GM18502 (cell line): ENCODE measurements at regions not wholly inside any gene's neighbourhood (a gene's known extent, or its start where the extent isn't known, plus 50 kb on each side); places are given as distances from the start of the nearest gene placed in this dataset.
A peak's percentile ranks its signal among the peaks of the same experiment; 100 is the strongest.

ENCODE experiments used
- ATAC-seq: cut with Tn5 transposase; IDR thresholded peaks from one replicate; pipeline ENCODE4 v1.9.1; 2021; ENCODE audit warnings: mild to moderate bottlenecking; ENCODE audit not compliant: unreplicated experiment, poor library complexity

- no peak for ATAC-seq
Measured at GRCh38 chr13:73904625-73905024, 229.6 kb downstream of the KLF12 start.

GRCh38 chr13:73903561-73903960 lies 230.6 kb downstream of the KLF12 start:
- no peak for ATAC-seq

- ATAC-seq = no peak
Measured at GRCh38 chr13:73902847-73903246, 231.4 kb downstream of the KLF12 start.

GRCh38 chr13:73902296-73902695 lies 231.9 kb downstream of the KLF12 start:
- no peak for ATAC-seq

GRCh38 chr13:73901324-73902068 lies 232.7 kb downstream of the KLF12 start:
- no peak for ATAC-seq

- ATAC-seq = no peak
Measured at GRCh38 chr13:73900591-73900990, 233.6 kb downstream of the KLF12 start.

- ATAC-seq = no peak
Measured at GRCh38 chr13:73898899-73899298, 235.3 kb downstream of the KLF12 start.

GRCh38 chr13:73898276-73898675 lies 235.9 kb downstream of the KLF12 start:
- ATAC-seq = no peak

- no peak for ATAC-seq
Measured at GRCh38 chr13:73894995-73895571, 239.1 kb downstream of the KLF12 start.

- ATAC-seq = no peak
Measured at GRCh38 chr13:73893833-73894232, 240.4 kb downstream of the KLF12 start.

- ATAC-seq = no peak
Measured at GRCh38 chr13:73891805-73892204, 242.4 kb downstream of the KLF12 start.

- ATAC-seq = no peak
Measured at GRCh38 chr13:73883162-73883561, 251.0 kb downstream of the KLF12 start.

- ATAC-seq = no peak
Measured at GRCh38 chr13:73880365-73880764, 253.8 kb downstream of the KLF12 start.

- no peak for ATAC-seq
Measured at GRCh38 chr13:73879346-73880015, 254.7 kb downstream of the KLF12 start.

- no peak for ATAC-seq
Measured at GRCh38 chr13:73877399-73877798, 256.8 kb downstream of the KLF12 start.

GRCh38 chr13:73876323-73876722 lies 257.9 kb downstream of the KLF12 start:
- no peak for ATAC-seq

- ATAC-seq = peak; percentile 63
Measured at GRCh38 chr13:73873940-73874830, 260.0 kb downstream of the KLF12 start.

GRCh38 chr13:73872397-73872796 lies 261.8 kb downstream of the KLF12 start:
- no peak for ATAC-seq

GRCh38 chr13:73870970-73871935 lies 263.0 kb downstream of the KLF12 start:
- ATAC-seq = no peak
